Trophoblast cell (in vitro differentiated cells and primary cell): ENCODE measurements at regions not wholly inside any gene's neighbourhood (a gene's known extent, or its start where the extent isn't known, plus 50 kb on each side); places are given as distances from the start of the nearest gene placed in this dataset.
"Not testable (repeated sequence)": the region's sequence is repeated elsewhere in the genome, so short reads cannot be mapped to it uniquely, and the experiment has no call there.

Source experiments
- DNase-seq, 2 donors: peaks; one replicate each; pipeline ENCODE4 v3.0.0-alpha.2; 2016
- H2AFZ ChIP-seq: 2 replicates; pipeline ENCODE4 v1.6.1; 2013; ENCODE audit warnings: low read length, moderate library complexity, mild to moderate bottlenecking; ENCODE audit not compliant: insufficient read depth, poor library complexity
- H2AK5ac ChIP-seq: 2 replicates; pipeline ENCODE4 v1.6.1; 2013; ENCODE audit warnings: mild to moderate bottlenecking, low read length
- H2BK120ac ChIP-seq: 2 replicates; pipeline ENCODE4 v1.6.1; 2013; ENCODE audit warnings: low read length, mild to moderate bottlenecking, moderate library complexity; ENCODE audit not compliant: insufficient read depth, poor library complexity
- H2BK12ac ChIP-seq: 2 replicates; pipeline ENCODE4 v1.6.1; 2013; ENCODE audit warnings: mild to moderate bottlenecking, low read length, moderate library complexity
- H2BK5ac ChIP-seq: 2 replicates; pipeline ENCODE4 v1.6.1; 2013; ENCODE audit warnings: low read length, low read depth, moderate library complexity, mild to moderate bottlenecking; ENCODE audit not compliant: poor library complexity
- H3K14ac ChIP-seq: 2 replicates; pipeline ENCODE4 v1.6.1; 2013; ENCODE audit warnings: mild to moderate bottlenecking, low read length
- H3K18ac ChIP-seq: 2 replicates; pipeline ENCODE4 v1.6.1; 2013; ENCODE audit warnings: mild to moderate bottlenecking, low read length
- H3K23ac ChIP-seq: 2 replicates; pipeline ENCODE4 v1.6.1; 2013; ENCODE audit warnings: low read length
- H3K27ac ChIP-seq: 2 replicates; pipeline ENCODE4 v1.5.1; 2013; ENCODE audit warnings: low read depth, mild to moderate bottlenecking, inconsistent platforms, low read length, moderate library complexity
- H3K27me3 ChIP-seq: 2 replicates; pipeline ENCODE4 v1.6.1; 2013; ENCODE audit warnings: inconsistent platforms, mild to moderate bottlenecking, low read length, moderate library complexity; ENCODE audit not compliant: insufficient read depth
- H3K36me3 ChIP-seq, 2 experiments: 1 replicate in 1 of 2; 2 replicates in 1 of 2; pipeline ENCODE4 v1.6.1; 2013; ENCODE audit warnings: low read length in 2 of 2, mild to moderate bottlenecking in 2 of 2, moderate library complexity in 1 of 2; ENCODE audit not compliant: insufficient read depth in 2 of 2, control insufficient read depth in 1 of 2
- H3K4ac ChIP-seq: 2 replicates; pipeline ENCODE4 v1.6.1; 2013; ENCODE audit warnings: low read depth, mild to moderate bottlenecking, low read length, moderate library complexity
- H3K4me1 ChIP-seq, 2 experiments: 1 replicate in 1 of 2; 2 replicates in 1 of 2; pipeline ENCODE4 v1.6.1; 2013; ENCODE audit warnings: low read length in 2 of 2, mild to moderate bottlenecking in 2 of 2, moderate library complexity in 1 of 2; ENCODE audit not compliant: insufficient read depth in 2 of 2, control insufficient read depth in 1 of 2
- H3K4me2 ChIP-seq: 2 replicates; pipeline ENCODE4 v1.6.1; 2013; ENCODE audit warnings: inconsistent platforms, mild to moderate bottlenecking, low read length, moderate library complexity
- H3K4me3 ChIP-seq: 2 replicates; pipeline ENCODE4 v1.5.1; 2013; ENCODE audit warnings: mild to moderate bottlenecking, low read depth, low read length, inconsistent platforms
- H3K79me1 ChIP-seq: one replicate; pipeline ENCODE4 v1.6.1; 2013; ENCODE audit warnings: low read length
- H3K79me2 ChIP-seq: 2 replicates; pipeline ENCODE4 v1.6.1; 2013; ENCODE audit warnings: low read length, mild to moderate bottlenecking; ENCODE audit not compliant: control insufficient read depth, insufficient read depth, poor library complexity
- H3K9ac ChIP-seq: 2 replicates; pipeline ENCODE4 v1.6.1; 2013; ENCODE audit warnings: mild to moderate bottlenecking, low read length
- H3K9me3 ChIP-seq: 2 replicates; pipeline ENCODE4 v1.6.1; 2013; ENCODE audit warnings: low read depth, mild to moderate bottlenecking, control low read depth, inconsistent platforms, low read length; ENCODE audit not compliant: insufficient read depth
- H4K12ac ChIP-seq: 2 replicates; pipeline ENCODE4 v1.6.1; 2013; ENCODE audit warnings: low read depth, mild to moderate bottlenecking, low read length, moderate library complexity
- H4K8ac ChIP-seq: 2 replicates; pipeline ENCODE4 v1.6.1; 2013; ENCODE audit warnings: low read depth, mild to moderate bottlenecking, low read length, moderate library complexity
- H4K91ac ChIP-seq: one replicate; pipeline ENCODE4 v1.6.1; 2013; ENCODE audit warnings: low read depth, mild to moderate bottlenecking, low read length, moderate library complexity
- WGBS: extraction: QIAGEN DNeasy Blood & Tissue Kit; methylation state at CpG from one replicate; pipeline ENCODE4 v1.1.7; 2013; ENCODE audit warnings: missing lambda C conversion rate; ENCODE audit not compliant: insufficient read length, insufficient coverage; ENCODE audit errors: extremely low coverage; 5-methylcytosine and 5-hydroxymethylcytosine counted together

DNA sequence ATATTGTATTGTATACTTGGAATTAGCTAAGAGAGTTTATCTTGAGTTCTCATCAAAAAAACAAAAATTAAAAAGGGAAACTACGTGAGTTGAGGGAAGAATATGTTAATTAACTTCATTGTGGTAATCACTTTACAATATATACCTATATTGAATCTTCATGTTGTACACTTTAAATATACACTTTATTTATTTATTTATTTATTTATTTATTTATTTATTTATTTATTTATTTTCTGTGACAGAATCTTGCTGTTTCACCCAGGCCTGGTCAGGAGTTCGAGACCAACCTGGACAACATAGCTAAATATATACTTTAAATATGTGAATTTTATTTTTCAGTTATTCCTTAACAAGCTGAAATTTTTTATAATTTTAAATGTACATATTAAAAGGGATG is 74.1 kb downstream of the VIP start:
- Histone ChIP-seq H3K9me3 (no peaks in the 10 kb centered on the region), H3K4me1 (no peaks in the 10 kb centered on the region), H3K4me2 (no peak overlapping the region), H3K27ac (no peak overlapping the region), H3K36me3 (no peaks in the 10 kb centered on the region), H3K4me3 (no peak overlapping the region), H4K12ac (no peak overlapping the region), H3K18ac (no peak overlapping the region), H4K8ac (no peak overlapping the region), H3K79me1 (no peaks in the 10 kb centered on the region), H2BK120ac (no peak overlapping the region), H2BK5ac (no peak overlapping the region), H3K4ac (no peak overlapping the region), H3K27me3 (no peaks in the 10 kb centered on the region), H2BK12ac (no peak overlapping the region), H3K23ac (no peak overlapping the region), H4K91ac (no peak overlapping the region), H2AFZ (no peak overlapping the region), H3K79me2 (no peaks in the 10 kb centered on the region), H3K14ac (no peak overlapping the region), H2AK5ac (no peak overlapping the region), H3K9ac (no peak overlapping the region)
- WGBS: no CpG with 5 or more reads among the region's 2 CpGs
- no peak for DNase-seq

DNA sequence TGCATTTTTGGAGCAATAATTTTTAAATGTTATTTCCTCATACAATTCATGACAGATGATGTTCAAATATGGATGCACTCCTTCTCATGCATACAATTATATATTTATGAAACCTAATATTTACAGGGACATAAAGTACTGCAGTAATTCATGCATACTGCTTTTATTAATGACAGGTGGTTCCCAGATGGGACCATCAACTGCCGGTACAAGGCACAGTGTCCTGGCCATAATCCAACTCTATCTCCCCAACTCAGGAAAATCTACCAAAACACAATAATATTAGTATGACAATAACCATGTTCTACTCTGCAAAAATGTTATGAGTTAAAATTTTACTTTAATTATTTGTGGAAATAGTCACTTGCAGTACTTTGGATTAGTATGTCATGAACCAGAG is 77.8 kb downstream of the VIP start:
- WGBS: no CpG with 5 or more reads among the region's 1 CpG
- no peak for DNase-seq
- Histone ChIP-seq H2BK5ac (no peak overlapping the region), H4K91ac (no peak overlapping the region), H3K23ac (no peak overlapping the region), H2BK12ac (no peak overlapping the region), H4K12ac (no peak overlapping the region), H2BK120ac (no peak overlapping the region), H3K9me3 (no peaks in the 10 kb centered on the region), H3K4me1 (no peaks in the 10 kb centered on the region), H3K79me1 (no peaks in the 10 kb centered on the region), H2AFZ (no peak overlapping the region), H3K14ac (no peak overlapping the region), H2AK5ac (no peak overlapping the region), H3K27me3 (no peaks in the 10 kb centered on the region), H3K4me3 (no peak overlapping the region), H3K36me3 (no peaks in the 10 kb centered on the region), H3K18ac (no peak overlapping the region), H3K4me2 (no peak overlapping the region), H3K79me2 (no peaks in the 10 kb centered on the region), H3K9ac (no peak overlapping the region), H4K8ac (no peak overlapping the region), H3K4ac (no peak overlapping the region), H3K27ac (no peak overlapping the region)

DNA sequence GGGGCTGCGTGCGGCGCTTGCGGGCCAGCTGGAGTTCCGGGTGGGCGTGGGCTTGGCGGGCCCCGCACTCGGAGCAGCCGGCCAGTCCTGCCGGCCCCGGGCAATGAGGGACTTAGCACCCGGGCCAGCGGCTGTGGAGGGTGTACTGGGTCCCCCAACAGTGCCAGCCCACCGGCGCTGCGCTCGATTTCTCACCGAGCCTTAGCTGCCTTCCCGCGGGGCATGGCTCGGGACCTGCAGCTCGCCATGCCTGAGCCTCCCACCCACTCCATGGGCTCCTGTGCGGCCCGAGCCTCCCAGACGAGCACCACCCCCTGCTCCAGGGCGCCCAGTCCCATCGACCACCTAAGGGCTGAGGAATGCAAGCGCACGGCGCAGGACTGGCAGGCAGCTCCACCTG is 83.8 kb downstream of the VIP start:
- H3K79me2 ChIP-seq, H3K23ac ChIP-seq, H2AFZ ChIP-seq, H4K91ac ChIP-seq, H3K27ac ChIP-seq, H3K4me1 ChIP-seq, H3K9ac ChIP-seq, H3K4ac ChIP-seq, H4K8ac ChIP-seq, H4K12ac ChIP-seq, H3K9me3 ChIP-seq, H3K27me3 ChIP-seq, H3K14ac ChIP-seq, H2BK12ac ChIP-seq, H3K4me2 ChIP-seq, H3K18ac ChIP-seq, H3K4me3 ChIP-seq, H2BK120ac ChIP-seq, H3K36me3 ChIP-seq, H3K79me1 ChIP-seq, DNase-seq, H2AK5ac ChIP-seq, H2BK5ac ChIP-seq: not testable (repeated sequence)
- WGBS: no CpG with 5 or more reads among the region's 31 CpGs

DNA sequence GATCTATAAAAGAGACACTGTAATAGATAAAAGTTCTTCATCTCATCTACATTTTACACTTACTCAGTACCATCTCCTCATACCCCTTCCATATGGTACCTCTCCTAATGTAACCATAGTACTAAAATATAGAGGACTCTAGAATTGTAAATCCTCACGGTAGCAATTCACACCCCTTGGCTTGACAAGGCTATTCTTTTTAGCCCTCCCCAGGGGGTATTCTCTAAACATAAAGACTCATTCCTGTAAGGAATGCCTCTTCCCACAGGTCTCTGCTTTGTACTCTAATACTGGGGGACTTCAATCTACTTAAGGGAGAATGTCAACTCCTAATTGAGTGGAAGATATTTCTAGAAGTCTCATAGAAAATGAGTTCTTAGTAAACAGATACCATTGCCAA is 85.9 kb downstream of the VIP start:
- no peak overlapping the region for H3K14ac ChIP-seq
- H3K4me2 ChIP-seq: no peak overlapping the region
- no peaks in the 10 kb centered on the region for H3K9me3 ChIP-seq

DNA sequence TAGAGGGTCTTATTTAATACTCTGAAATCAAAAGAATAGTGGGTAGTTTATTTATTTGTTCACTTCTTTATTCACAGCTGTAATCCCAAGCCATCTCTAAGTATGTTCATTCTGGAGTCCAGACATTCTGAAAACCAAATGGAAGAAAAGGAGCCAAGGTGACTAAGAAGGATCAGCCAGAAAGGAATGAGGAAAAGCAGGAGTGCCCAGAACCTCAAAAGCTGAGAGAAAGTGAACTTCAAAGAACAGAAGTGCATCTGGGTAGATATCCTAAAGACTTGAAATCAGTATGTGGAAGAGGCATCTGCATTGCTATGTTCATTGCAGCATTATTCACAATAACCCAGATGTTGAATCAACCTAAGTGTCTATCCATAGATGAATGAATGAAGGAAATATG is 94.8 kb downstream of the VIP start:
- H3K79me1 ChIP-seq: no peaks in the 10 kb centered on the region
- H3K4me3 ChIP-seq: no peak overlapping the region
- H4K91ac ChIP-seq: no peak overlapping the region
- H3K4ac ChIP-seq: no peak overlapping the region
- H3K18ac ChIP-seq: no peak overlapping the region
- H4K12ac ChIP-seq: no peak overlapping the region
- peaks cover 4% of the 10 kb centered on the region for H3K9me3 ChIP-seq
- no peak overlapping the region for H2BK120ac ChIP-seq
- H3K79me2 ChIP-seq: no peaks in the 10 kb centered on the region
- peak; percentile 66 to 88 for DNase-seq
- H2BK12ac ChIP-seq: no peak overlapping the region
- no peak overlapping the region for H3K23ac ChIP-seq
- H3K27ac ChIP-seq: no peak overlapping the region
- no peaks in the 10 kb centered on the region for H3K36me3 ChIP-seq
- H2AFZ ChIP-seq: no peak overlapping the region
- H2AK5ac ChIP-seq: no peak overlapping the region
- no peak overlapping the region for H3K14ac ChIP-seq
- H3K4me1 ChIP-seq: no peaks in the 10 kb centered on the region
- H3K27me3 ChIP-seq: no peaks in the 10 kb centered on the region
- H3K9ac ChIP-seq: no peak overlapping the region
- no peak overlapping the region for H2BK5ac ChIP-seq
- H4K8ac ChIP-seq: no peak overlapping the region
- H3K4me2 ChIP-seq: no peak overlapping the region

More for the DNA sequence above, 85.9 kb downstream of the VIP start:
- Histone ChIP-seq H2AFZ (no peak overlapping the region), H2BK120ac (no peak overlapping the region), H2BK12ac (no peak overlapping the region), H4K91ac (no peak overlapping the region), H3K23ac (no peak overlapping the region), H3K79me2 (no peaks in the 10 kb centered on the region), H3K18ac (no peak overlapping the region), H3K4ac (no peak overlapping the region), H3K4me1 (no peaks in the 10 kb centered on the region), H3K79me1 (no peaks in the 10 kb centered on the region), H3K36me3 (no peaks in the 10 kb centered on the region), H3K9ac (no peak overlapping the region), H3K4me3 (no peak overlapping the region), H2BK5ac (no peak overlapping the region), H2AK5ac (no peak overlapping the region), H4K12ac (no peak overlapping the region), H3K27me3 (no peaks in the 10 kb centered on the region), H3K27ac (no peak overlapping the region), H4K8ac (no peak overlapping the region)
- no CpG with 5 or more reads among the region's 1 CpG for WGBS
- DNase-seq: no peak
